ENCODE measurements at regions not wholly inside any gene's neighbourhood (a gene's known extent, or its start where the extent isn't known, plus 50 kb on each side); places are given as distances from the start of the nearest gene placed in this dataset.
A peak's percentile ranks its signal among the peaks of the same experiment; 100 is the strongest.

- DNase-seq, result peak; percentile 95
These were observed 49.6 kb upstream of the RXRA start for GRCh38 chr9:134276453-134277245.
